ENCODE measurements at regions not wholly inside any gene's neighbourhood (a gene's known extent, or its start where the extent isn't known, plus 50 kb on each side); places are given as distances from the start of the nearest gene placed in this dataset.
A peak's percentile ranks its signal among the peaks of the same experiment; 100 is the strongest.

GRCh38 chr3:193884027-193884426, 251.9 kb upstream of the HES1 start:
- no peak overlapping the region for H4K91ac ChIP-seq (replicated peaks; ENCODE audit: insufficient read length, low read length)
- no peak overlapping the region for H3K23ac ChIP-seq (ENCODE audit: insufficient read length)
- H4K5ac ChIP-seq (ENCODE audit: insufficient read length, low read depth, low read length), result no peak overlapping the region
- H3K9me3 ChIP-seq (ENCODE audit: insufficient read depth in 2 of 2, low read depth in 1 of 2, low read length in 1 of 2), result no peaks in the 10 kb centered on the region
- DNase-seq (ENCODE audit: low read depth in 1 of 2, low spot score in 2 of 2) (no peak), FAIRE-seq (no peak)
- no peak overlapping the region for H3K4me3 ChIP-seq (ENCODE audit: extremely low read depth in 1 of 4, insufficient read depth in 2 of 4, low read depth in 3 of 4, low read length in 4 of 4)
- H2AFZ ChIP-seq (ENCODE audit: low read length), result no peak overlapping the region
- no peaks in the 10 kb centered on the region for H3K79me1 ChIP-seq (ENCODE audit: low read depth, low read length)
- no peak overlapping the region for H3K4me2 ChIP-seq (ENCODE audit: insufficient read depth in 1 of 2, low read depth in 2 of 2, low read length in 2 of 2)
- H3K27me3 ChIP-seq (replicated peaks in 1 of 4; ENCODE audit: control insufficient read depth in 3 of 4, extremely low read depth in 1 of 4, insufficient read depth in 3 of 4, low read length in 3 of 4), result no peaks in the 10 kb centered on the region
- H3K79me2 ChIP-seq (ENCODE audit: control insufficient read depth in 1 of 2, insufficient read depth in 2 of 2, low read length in 2 of 2), result no peaks in the 10 kb centered on the region
- no peak overlapping the region; the same call in 1 of the 2 replicates for H3K18ac ChIP-seq (ENCODE audit: extremely low read depth, low read length)
- no peak overlapping the region for H3K9ac ChIP-seq (replicated peaks in 1 of 4; ENCODE audit: extremely low read depth in 1 of 4, low read depth in 3 of 4, low read length in 3 of 4)
- H3K36me3 ChIP-seq (ENCODE audit: control insufficient read depth in 2 of 4, insufficient read depth in 4 of 4, low read length in 3 of 4), result no peaks in the 10 kb centered on the region
- H4K20me1 ChIP-seq (replicated peaks in 1 of 2; ENCODE audit: control insufficient read depth in 1 of 2, insufficient read depth in 2 of 2, low read length in 2 of 2), result no peaks in the 10 kb centered on the region
- 88% methylated on average over 7 of the region's 7 CpGs; no CpG with 5 or more reads in 1 of the 2 experiments for WGBS, 2 experiments (ENCODE audit: extremely low coverage in 1 of 2, insufficient coverage in 1 of 2, insufficient read length in 1 of 2, insufficient replicate concordance in 2 of 2, low coverage in 1 of 2, low lambda C conversion rate in 2 of 2, missing lambda C conversion rate in 1 of 2)
- no peaks in the 10 kb centered on the region for H3K23me2 ChIP-seq (ENCODE audit: low read depth, low read length)
- CTCF ChIA-PET (ENCODE audit: partially characterized antibody), result interaction anchor here (1.2 kb wide), 1 partner anchor 39 kb away, joined by 3 read pairs; no protein-coding TSS in a partner anchor
- no peak overlapping the region for H2BK5ac ChIP-seq (ENCODE audit: low read depth, low read length)
- no peak overlapping the region for H3K27ac ChIP-seq (ENCODE audit: low read depth, low read length)
- H2BK15ac ChIP-seq (ENCODE audit: low read length), result no peak overlapping the region; the same call in 1 of the 2 replicates
- peaks cover 0 to 9% (median 0%) of the 10 kb centered on the region in 4 experiments; a peak in 2 of 7 replicates for H3K4me1 ChIP-seq (replicated peaks in 1 of 4; ENCODE audit: control insufficient read depth in 3 of 4, insufficient read depth in 4 of 4, low read length in 3 of 4)
- H2AK5ac ChIP-seq (ENCODE audit: low read depth, low read length), result peak overlapping the region; percentile 93; the same call in 1 of the 2 replicates
- H3K14ac ChIP-seq (ENCODE audit: insufficient read length), result no peak overlapping the region
- H2BK20ac ChIP-seq (ENCODE audit: low read length), result 0 out of 2 replicates have a peak overlapping the region, but pooled peaks have one; percentile 26
- POLR2A ChIA-PET (ENCODE audit: partially characterized antibody), result no interaction called here
- no peak overlapping the region for H3K56ac ChIP-seq (replicated peaks; ENCODE audit: insufficient read length, low read depth, low read length)
- H2BK12ac ChIP-seq (ENCODE audit: low read depth, low read length), result peak overlapping the region; percentile 33; the same call in 1 of the 2 replicates
- H4K8ac ChIP-seq (ENCODE audit: extremely low read depth, insufficient read depth, low read length), result no peak overlapping the region
- no peak overlapping the region for H3K4ac ChIP-seq (replicated peaks; ENCODE audit: insufficient read length, low read depth, low read length)
- no peak overlapping the region for H2BK120ac ChIP-seq (replicated peaks; ENCODE audit: low read depth, low read length)
- TF ChIP-seq BCL11A (IDR thresholded peaks at IDR 0.05; ENCODE audit: low read depth in 2 of 2, low read length in 2 of 2), result no peak
- no peak for TF ChIP-seq JUND (IDR thresholded peaks at IDR 0.05; ENCODE audit: low read length)
- TF ChIP-seq CEBPB (IDR thresholded peaks at IDR 0.05; ENCODE audit: low read depth, low read length), result no peak
- no peak for TF ChIP-seq BACH1 (IDR thresholded peaks at IDR 0.05; ENCODE audit: low read length)
- TF ChIP-seq NRF1 (IDR thresholded peaks at IDR 0.05; ENCODE audit: low read depth, low read length), result no peak
- no peak for TF ChIP-seq EGR1 (IDR thresholded peaks at IDR 0.05; ENCODE audit: borderline replicate concordance, low read depth, low read length)
- no peak for TF ChIP-seq NANOG (IDR thresholded peaks at IDR 0.05; ENCODE audit: insufficient read depth, low read depth, low read length, poor library complexity, severe bottlenecking)
- no peak for TF ChIP-seq KDM4A (IDR thresholded peaks at IDR 0.05; ENCODE audit: low read depth, low read length, severe bottlenecking)
- TF ChIP-seq TEAD4 (IDR thresholded peaks at IDR 0.05; ENCODE audit: low read depth, low read length), result no peak
- TF ChIP-seq SUZ12 (IDR thresholded peaks at IDR 0.05; ENCODE audit: low read length), result no peak

Data from H1 (cell line).